GM19438 (cell line): ENCODE measurements at regions not wholly inside any gene's neighbourhood (a gene's known extent, or its start where the extent isn't known, plus 50 kb on each side); places are given as distances from the start of the nearest gene placed in this dataset.
"Not testable (repeated sequence)": the region's sequence is repeated elsewhere in the genome, so short reads cannot be mapped to it uniquely, and the experiment has no call there.

ENCODE experiments used
- ATAC-seq: cut with Tn5 transposase; IDR thresholded peaks from one replicate; pipeline ENCODE4 v1.9.1; 2021; ENCODE audit warnings: low read depth; ENCODE audit not compliant: unreplicated experiment

- no peak for ATAC-seq
Measured at GRCh38 chr5:92147798-92148197, 764.7 kb upstream of the ARRDC3 start.

DNA sequence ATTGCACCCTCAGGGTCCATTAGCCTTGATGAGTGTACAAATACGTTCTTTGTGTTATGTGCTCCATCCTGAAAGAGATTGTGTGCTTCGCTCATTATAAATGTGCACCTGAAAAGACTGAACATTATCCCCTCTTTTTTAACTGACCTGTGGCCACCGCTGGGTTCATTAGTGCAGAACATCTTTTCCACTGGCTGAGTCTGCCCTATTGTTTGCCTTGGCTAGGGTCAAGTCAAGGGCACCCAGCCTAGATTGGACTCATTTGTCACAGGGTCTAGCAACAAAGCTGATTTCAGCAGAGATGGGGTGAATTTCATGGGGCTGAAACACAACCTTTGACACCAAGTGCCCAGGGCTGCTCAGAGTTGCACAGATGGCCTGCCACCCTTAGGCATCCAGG, 764.1 kb upstream of the ARRDC3 start:
- ATAC-seq: no peak

DNA sequence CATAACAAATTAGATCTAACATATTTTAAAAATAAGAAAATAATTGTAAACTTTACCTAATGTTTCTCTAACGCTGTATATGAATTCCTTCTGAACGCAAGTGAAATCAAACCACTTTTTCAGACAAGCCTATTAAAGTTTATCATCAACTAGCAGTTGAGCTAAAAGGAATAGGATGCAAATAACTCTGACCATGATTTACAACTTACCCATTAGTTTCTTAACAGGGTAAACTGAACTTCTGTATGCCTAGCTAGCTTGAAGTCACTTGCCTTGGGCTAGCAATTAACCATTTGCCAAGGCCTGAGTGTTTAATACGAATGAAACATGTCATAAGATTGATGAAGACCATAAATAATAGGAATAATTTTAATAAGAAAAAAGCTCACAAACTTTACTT, 762.7 kb upstream of the ARRDC3 start:
- ATAC-seq: no peak

DNA sequence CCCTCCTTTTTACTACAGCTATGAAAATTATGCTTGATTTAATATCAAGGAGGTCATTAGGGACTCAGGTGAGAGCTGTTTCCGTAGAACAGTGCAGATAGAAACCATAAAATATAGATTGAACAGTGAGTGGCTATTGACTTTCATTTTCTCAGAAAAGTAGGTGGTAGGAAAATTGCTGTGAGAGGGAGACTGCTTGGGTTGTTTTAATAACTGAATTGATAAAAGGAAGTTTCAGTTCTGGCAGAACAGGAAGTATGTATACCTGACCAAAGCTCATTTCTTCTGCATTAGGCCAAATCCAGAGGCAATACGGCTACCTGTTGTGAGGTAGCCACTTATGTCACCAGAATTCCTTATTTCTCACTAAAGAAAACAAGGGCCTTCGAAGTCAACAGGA, 761.7 kb upstream of the ARRDC3 start:
- no peak for ATAC-seq

GRCh38 chr5:92132294-92132908, 749.3 kb upstream of the ARRDC3 start:
- not testable (repeated sequence) for ATAC-seq

GRCh38 chr5:92126182-92126581, 743.1 kb upstream of the ARRDC3 start:
- ATAC-seq: no peak

DNA sequence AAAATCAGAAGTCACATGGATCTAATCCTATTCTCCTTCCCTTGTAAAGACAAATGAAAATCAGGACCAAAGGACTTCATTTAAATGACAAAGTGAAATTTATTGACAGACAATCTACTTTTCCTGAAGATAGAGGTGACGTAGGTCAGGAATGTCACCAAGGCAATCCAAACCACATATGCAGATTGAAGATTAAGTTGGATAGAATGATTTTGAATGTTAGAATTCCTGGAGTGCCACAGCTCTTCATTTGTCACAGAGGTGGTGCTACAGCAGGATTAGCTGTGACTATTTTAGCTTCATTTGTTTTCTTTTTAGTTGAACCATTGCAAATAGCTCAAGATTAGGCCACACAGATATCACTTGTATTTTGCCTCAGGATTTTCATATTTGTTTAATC, 736.0 kb upstream of the ARRDC3 start:
- ATAC-seq: no peak

- ATAC-seq: no peak
Measured at GRCh38 chr5:92106808-92107207, 723.7 kb upstream of the ARRDC3 start.

- ATAC-seq: no peak
Measured at GRCh38 chr5:92104126-92104525, 721.0 kb upstream of the ARRDC3 start.

DNA sequence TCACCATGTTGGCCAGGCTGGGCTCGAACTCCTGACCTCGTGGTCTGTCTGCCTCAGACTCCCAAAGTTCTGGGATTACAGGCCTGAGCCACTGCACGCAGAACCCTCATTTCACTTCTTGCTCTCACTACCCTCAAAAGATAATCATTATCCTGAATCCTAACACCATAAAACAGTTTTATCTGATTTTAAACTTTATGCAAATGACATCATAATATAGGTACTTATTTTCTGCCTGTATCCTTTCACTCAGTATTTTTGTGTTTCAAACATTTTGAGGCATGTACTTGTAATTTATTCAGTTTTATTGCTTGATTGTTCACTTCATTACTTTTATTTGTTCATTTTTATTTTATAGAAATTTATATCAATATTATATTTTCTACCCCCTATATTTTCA, 719.2 kb upstream of the ARRDC3 start:
- ATAC-seq: no peak

DNA sequence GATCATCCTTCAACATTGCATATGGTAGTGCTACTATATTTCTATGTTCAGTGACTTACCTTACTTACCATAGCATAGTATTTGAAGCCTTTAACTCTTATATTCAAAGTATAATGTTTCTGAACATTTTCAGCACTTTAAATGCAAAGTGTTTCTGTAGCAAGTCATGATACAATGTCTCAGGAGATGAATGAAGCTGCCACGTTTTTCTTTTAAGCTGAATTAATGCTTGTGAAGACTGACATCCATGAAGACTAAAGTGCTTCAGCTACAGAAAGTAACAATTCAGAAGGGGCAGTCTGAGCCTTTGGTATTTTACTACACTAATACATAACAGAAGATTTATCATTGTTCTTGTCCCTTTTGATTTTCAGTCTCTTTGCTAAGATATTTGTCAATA, 709.1 kb upstream of the ARRDC3 start:
- no peak for ATAC-seq

DNA sequence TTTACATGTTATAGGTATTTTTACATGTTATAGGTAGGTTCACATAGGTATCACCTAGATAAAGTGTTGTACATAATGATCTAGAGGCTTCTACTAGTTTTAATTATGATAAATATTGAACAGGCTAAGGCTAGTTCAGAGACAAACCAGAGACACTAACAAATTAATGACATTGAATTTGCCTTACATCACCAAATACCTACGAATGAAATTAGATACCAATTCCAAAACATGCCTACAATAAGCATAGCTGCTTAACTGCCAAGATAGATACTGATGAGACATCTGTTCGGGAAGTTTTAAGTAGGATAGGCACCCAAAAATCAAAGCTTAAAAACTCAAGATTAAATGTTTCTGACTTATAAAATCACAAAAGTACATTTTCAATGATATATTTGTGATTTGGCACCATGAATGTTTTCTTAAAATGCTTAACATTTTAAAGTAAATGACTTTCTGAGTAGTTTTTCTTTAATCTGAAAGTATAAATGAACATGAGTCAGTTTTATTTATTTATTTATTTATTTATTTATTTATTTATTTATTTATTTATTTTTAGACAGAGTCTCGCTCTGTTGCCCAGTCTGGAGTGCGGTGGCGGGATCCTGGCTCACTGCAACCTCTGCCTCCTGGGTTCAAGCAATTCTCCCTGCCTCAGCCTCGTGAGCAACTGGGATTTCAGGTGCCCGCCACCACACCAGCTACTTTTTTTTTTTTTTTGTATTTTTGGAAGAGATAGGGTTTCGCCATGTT, 703.1 kb upstream of the ARRDC3 start:
- no peak for ATAC-seq

DNA sequence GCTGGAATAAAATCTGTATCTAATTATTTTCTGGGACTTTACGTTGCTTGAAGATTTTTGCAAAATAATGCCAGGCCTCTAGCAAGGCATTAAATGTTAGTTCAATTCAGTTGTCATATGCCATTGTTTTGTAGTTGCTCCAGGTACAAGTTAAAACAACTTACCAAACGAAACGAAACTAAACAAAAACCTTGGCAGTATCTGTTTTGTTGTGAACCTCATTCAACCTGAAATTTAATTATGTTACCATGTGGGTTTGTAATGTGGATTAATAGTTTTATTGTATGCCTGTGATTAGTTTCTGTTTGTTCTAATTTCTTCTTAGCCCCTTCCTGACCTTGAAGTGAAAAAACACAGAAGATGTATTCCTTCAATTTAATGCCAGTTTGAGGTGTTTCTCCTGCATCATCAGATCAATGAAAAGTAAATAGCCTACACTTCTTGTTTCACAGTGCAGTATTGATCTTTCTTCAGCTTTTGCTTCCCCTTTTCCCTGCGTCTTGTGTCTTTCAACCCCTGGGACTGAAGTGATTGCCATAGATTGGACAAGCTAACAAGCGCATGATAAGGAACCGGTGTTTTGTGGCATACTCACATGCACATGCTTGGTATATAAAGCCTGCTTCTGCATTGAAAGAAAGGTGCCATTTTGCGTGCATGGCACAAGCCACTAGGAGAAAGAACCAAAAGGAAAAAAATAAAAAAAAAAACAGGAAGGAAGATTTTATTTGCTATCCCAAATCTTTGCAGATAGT, 699.0 kb upstream of the ARRDC3 start:
- no peak for ATAC-seq

- ATAC-seq: no peak
Measured at GRCh38 chr5:92070786-92071185, 687.7 kb upstream of the ARRDC3 start.

GRCh38 chr5:92064993-92065392, 681.9 kb upstream of the ARRDC3 start:
- ATAC-seq: no peak

- ATAC-seq: no peak
Measured at GRCh38 chr5:92051741-92052140, 668.6 kb upstream of the ARRDC3 start.

DNA sequence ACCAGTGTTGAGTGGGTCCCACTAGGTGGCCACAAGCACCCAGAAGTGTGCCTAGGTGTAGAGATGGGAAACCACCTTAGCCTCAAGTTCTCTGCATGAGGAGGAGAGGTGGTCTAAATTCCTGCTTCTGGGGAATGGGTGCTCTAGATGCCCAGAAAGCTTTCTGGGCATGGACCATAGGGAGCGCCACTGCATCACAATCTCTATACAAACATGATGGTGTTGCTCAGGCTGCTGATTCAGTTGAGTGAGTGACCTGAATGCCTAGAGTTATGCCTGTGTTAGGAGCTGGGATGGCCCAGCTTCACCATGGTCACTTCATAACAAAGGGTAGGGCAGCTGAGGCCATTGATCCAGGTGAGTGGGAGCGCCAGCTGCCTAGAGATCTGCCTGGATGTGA, 667.9 kb upstream of the ARRDC3 start:
- no peak for ATAC-seq

DNA sequence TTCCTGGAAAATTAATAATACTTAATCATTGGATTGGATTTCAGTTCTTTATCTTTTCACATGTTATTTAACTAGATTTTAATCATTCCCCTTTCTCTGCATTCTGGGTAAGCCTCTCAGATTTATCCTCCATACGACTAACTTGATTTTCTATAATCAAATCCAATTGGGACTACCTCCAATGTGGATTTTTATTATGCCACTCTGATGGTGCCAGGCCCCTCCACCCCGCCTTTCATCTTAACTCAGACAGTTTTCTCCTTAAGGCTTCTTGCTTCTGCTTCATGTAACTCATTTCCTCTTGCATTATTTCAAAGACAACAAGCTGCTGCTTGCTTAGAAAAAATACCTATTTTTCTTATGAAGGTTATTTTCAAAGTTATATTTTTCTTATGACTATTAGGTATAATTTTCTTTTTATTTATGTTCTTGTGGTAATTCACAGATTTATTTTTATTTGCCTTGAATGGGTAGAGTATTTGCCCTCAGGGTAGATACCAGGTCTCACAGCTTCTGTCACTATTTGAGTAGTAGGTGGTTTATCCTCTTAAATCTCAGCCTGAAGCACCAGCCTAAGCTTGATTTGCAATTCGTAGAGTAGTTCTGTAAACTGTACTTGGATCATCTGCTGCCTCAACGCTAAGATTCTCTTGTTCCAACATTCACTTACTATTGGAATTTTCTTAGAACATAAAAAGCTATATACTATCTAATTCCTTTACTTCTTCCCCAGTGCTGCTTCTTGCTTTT, 659.0 kb upstream of the ARRDC3 start:
- ATAC-seq: no peak

DNA sequence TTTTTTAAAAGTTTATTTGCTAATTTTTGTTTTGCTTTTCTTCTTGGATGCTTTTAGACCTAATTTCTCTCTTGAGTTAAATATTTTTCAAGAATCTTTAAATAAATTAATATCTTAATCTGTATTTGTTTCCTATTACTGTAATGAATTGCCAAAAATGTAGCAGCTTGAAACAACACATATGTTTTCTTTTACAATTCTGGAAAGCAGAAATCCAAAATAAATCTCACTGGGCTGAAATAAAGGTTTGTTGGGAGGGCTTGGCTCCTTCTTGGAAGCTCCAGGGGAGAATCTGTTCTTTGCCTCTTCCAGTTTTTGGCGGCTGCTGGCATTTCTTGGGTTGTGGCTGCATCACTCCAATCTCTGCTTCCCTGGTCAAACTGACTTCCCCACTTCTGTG, 658.1 kb upstream of the ARRDC3 start:
- ATAC-seq: no peak

- not testable (repeated sequence) for ATAC-seq
Measured at GRCh38 chr5:92029792-92030191, 646.7 kb upstream of the ARRDC3 start.

- ATAC-seq: no peak
Measured at GRCh38 chr5:92023555-92023954, 640.4 kb upstream of the ARRDC3 start.
